Neural cell (in vitro differentiated cells): ENCODE measurements at regions not wholly inside any gene's neighbourhood (a gene's known extent, or its start where the extent isn't known, plus 50 kb on each side); places are given as distances from the start of the nearest gene placed in this dataset.
"Not testable (repeated sequence)": the region's sequence is repeated elsewhere in the genome, so short reads cannot be mapped to it uniquely, and the experiment has no call there.

Experiments
- H2AFZ ChIP-seq: fragments of 200-600, 300-800 bp; sonication (generic), shearing (Covaris generic); 2 replicates; pipeline ENCODE4 v1.6.0; 2014; ENCODE audit warnings: low read depth, mild to moderate bottlenecking, antibody characterized with exemption, low read length, moderate library complexity
- H3F3A ChIP-seq: fragments of 200-600 bp; shearing (Covaris generic); 2 replicates; pipeline ENCODE4 v1.6.1; 2016; ENCODE audit warnings: mild to moderate bottlenecking, moderate library complexity, mixed read lengths, antibody characterized with exemption, low read length; ENCODE audit not compliant: insufficient read depth, poor library complexity, severe bottlenecking
- H3K27ac ChIP-seq: fragments of 200-600, 300-800 bp; sonication (generic), shearing (Covaris generic); 2 replicates; pipeline ENCODE4 v1.5.1; 2014; ENCODE audit warnings: mild to moderate bottlenecking, low read length, moderate library complexity
- H3K27me3 ChIP-seq: fragments of 300-800, 200-600 bp; sonication (generic), shearing (Covaris generic); 2 replicates; pipeline ENCODE4 v1.6.0; 2014; ENCODE audit warnings: mild to moderate bottlenecking, low read depth, low read length, moderate library complexity; ENCODE audit not compliant: insufficient read depth
- H3K36me3 ChIP-seq: fragments of 300-800, 200-600 bp; sonication (generic), shearing (Covaris generic); 2 replicates; pipeline ENCODE4 v1.5.1; 2014; ENCODE audit warnings: mild to moderate bottlenecking, antibody characterized with exemption, low read length, moderate library complexity; ENCODE audit not compliant: insufficient read depth
- H3K4me2 ChIP-seq: fragments of 300-800, 200-600 bp; sonication (generic), shearing (Covaris generic); 2 replicates; pipeline ENCODE4 v1.6.0; 2014; ENCODE audit warnings: mild to moderate bottlenecking, low read length
- H3K4me3 ChIP-seq: fragments of 300-800, 200-600 bp; sonication (generic), shearing (Covaris generic); 2 replicates; pipeline ENCODE4 v1.5.1; 2014; ENCODE audit warnings: mild to moderate bottlenecking, low read length, moderate library complexity
- H3K79me2 ChIP-seq: fragments of 200-600 bp; shearing (Covaris generic); replicated peaks from 2 replicates; pipeline ENCODE4 v1.6.0; 2014; ENCODE audit warnings: mild to moderate bottlenecking, low read length, moderate library complexity; ENCODE audit not compliant: insufficient read depth
- H3K9ac ChIP-seq: fragments of 300-800, 200-600 bp; sonication (generic), shearing (Covaris generic); 2 replicates; pipeline ENCODE4 v1.6.1; 2016; ENCODE audit warnings: mild to moderate bottlenecking, low read length, mixed read lengths
- H3K9me2 ChIP-seq: fragments of 200-600 bp; shearing (Covaris generic); 2 replicates; pipeline ENCODE4 v1.6.1; 2016; ENCODE audit warnings: mild to moderate bottlenecking, low read length, mixed read lengths; ENCODE audit not compliant: insufficient read depth
- H3K9me3 ChIP-seq: fragments of 200-600, 300-800 bp; sonication (generic), shearing (Covaris generic); 2 replicates; pipeline ENCODE4 v1.6.1; 2016; ENCODE audit warnings: mild to moderate bottlenecking, mixed run types, low read length, moderate library complexity, mixed read lengths
- H4K20me1 ChIP-seq: fragments of 200-600 bp; shearing (Covaris generic); 2 replicates; pipeline ENCODE4 v1.6.1; 2016; ENCODE audit warnings: mild to moderate bottlenecking, mixed run types; ENCODE audit not compliant: insufficient read depth
- EP300 ChIP-seq: fragments of 450-650 bp; conservative IDR thresholded peaks from 2 replicates; pipeline ENCODE4 v1.6.1; 2014; ENCODE audit warnings: antibody characterized with exemption, mild to moderate bottlenecking, moderate library complexity; ENCODE audit not compliant: poor library complexity, severe bottlenecking
- EZH2 ChIP-seq: fragments of 200-600, 300-800 bp; shearing (Covaris generic), sonication (generic); IDR thresholded peaks from 2 replicates; pipeline ENCODE4 v1.6.1; 2014; ENCODE audit warnings: antibody characterized with exemption, low read length, borderline replicate concordance, mild to moderate bottlenecking; ENCODE audit not compliant: insufficient read depth, poor library complexity, severe bottlenecking
- MXI1 ChIP-seq: fragments of 450-650 bp; conservative IDR thresholded peaks from 2 replicates; pipeline ENCODE4 v1.6.1; 2014; ENCODE audit warnings: antibody characterized with exemption, mild to moderate bottlenecking; ENCODE audit not compliant: poor library complexity, severe bottlenecking
- POLR2AphosphoS5 ChIP-seq: IDR thresholded peaks from 2 replicates; pipeline ENCODE4 v1.6.1; 2012
- RAD21 ChIP-seq: fragments of 450-650 bp; conservative IDR thresholded peaks from 2 replicates; pipeline ENCODE4 v1.6.1; 2014; ENCODE audit warnings: antibody characterized with exemption, mild to moderate bottlenecking, moderate library complexity
- SMC3 ChIP-seq: fragments of 450-650 bp; conservative IDR thresholded peaks from 2 replicates; pipeline ENCODE4 v1.6.1; 2014; ENCODE audit warnings: antibody characterized with exemption, mild to moderate bottlenecking, moderate library complexity; ENCODE audit not compliant: poor library complexity
- TAF1 ChIP-seq: IDR thresholded peaks from 2 replicates; pipeline ENCODE4 v1.6.1; 2012; ENCODE audit warnings: low read depth
- TF ChIP-seq, protein P1 (sequence below): fragments of 450-650 bp; IDR thresholded peaks from 2 replicates; pipeline ENCODE4 v1.5.1; 2014; ENCODE audit warnings: antibody characterized with exemption, mild to moderate bottlenecking, moderate library complexity; ENCODE audit not compliant: poor library complexity, severe bottlenecking
- TF ChIP-seq, protein P2 (sequence below): IDR thresholded peaks from 2 replicates; pipeline ENCODE4 v1.6.1; 2012; ENCODE audit warnings: borderline replicate concordance

DNA sequence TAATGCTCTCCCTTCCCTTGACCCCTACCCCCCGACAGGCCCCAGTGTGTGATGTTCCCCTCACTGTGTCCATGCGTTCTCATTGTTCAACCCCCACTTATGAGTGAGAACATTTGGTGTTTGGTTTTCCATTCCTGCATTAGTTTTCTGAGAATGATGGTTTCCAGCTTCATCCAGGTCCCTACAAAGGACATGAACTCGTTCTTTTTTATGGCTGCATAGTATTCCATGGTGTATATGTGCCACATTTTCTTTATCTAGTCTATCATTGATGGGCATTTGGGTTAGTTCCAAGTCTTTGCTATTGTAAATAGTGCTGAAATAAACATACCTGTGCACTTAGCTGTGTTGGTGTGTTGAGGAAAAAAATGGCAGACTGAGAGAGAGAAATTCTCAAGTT is 269.9 kb upstream of the ATP11B start:
- not testable (repeated sequence) for H4K20me1 ChIP-seq, H3F3A ChIP-seq, H3K4me3 ChIP-seq, H3K36me3 ChIP-seq, H2AFZ ChIP-seq, H3K27me3 ChIP-seq, H3K9me2 ChIP-seq, H3K4me2 ChIP-seq, H3K27ac ChIP-seq, H3K9ac ChIP-seq, H3K79me2 ChIP-seq, H3K9me3 ChIP-seq

DNA sequence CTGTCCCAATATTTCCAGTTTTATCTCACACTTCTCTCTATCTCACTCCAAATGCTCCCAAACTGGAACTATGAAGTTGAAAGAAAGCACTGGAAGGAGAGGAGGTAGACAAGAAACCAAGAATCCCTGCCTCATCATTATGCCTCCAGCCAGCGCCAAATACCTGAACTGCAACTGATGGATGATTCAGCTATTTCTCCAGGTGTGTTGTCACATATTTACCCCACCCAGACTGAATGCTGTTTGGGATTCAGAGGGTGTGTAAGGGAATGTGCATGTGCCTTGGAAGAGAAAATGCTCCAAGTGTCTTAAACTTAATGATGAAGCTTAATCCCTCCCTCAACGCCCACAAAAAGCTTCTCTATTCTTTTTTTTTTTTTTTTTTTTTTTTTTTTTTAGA is 269.5 kb upstream of the ATP11B start:
- Histone ChIP-seq H3K79me2 (no peaks in the 10 kb centered on the region), H3K4me2 (no peak overlapping the region), H3K27ac (no peak overlapping the region), H3F3A (no peaks in the 10 kb centered on the region), H3K36me3 (no peaks in the 10 kb centered on the region), H3K4me3 (no peak overlapping the region), H4K20me1 (no peaks in the 10 kb centered on the region), H3K27me3 (no peaks in the 10 kb centered on the region), H3K9me3 (no peaks in the 10 kb centered on the region), H3K9me2 (no peaks in the 10 kb centered on the region), H3K9ac (no peak overlapping the region), H2AFZ (no peak overlapping the region)
- TF ChIP-seq EZH2, result no peak
- TF ChIP-seq, protein P1, sequence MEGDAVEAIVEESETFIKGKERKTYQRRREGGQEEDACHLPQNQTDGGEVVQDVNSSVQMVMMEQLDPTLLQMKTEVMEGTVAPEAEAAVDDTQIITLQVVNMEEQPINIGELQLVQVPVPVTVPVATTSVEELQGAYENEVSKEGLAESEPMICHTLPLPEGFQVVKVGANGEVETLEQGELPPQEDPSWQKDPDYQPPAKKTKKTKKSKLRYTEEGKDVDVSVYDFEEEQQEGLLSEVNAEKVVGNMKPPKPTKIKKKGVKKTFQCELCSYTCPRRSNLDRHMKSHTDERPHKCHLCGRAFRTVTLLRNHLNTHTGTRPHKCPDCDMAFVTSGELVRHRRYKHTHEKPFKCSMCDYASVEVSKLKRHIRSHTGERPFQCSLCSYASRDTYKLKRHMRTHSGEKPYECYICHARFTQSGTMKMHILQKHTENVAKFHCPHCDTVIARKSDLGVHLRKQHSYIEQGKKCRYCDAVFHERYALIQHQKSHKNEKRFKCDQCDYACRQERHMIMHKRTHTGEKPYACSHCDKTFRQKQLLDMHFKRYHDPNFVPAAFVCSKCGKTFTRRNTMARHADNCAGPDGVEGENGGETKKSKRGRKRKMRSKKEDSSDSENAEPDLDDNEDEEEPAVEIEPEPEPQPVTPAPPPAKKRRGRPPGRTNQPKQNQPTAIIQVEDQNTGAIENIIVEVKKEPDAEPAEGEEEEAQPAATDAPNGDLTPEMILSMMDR, result no peak
- TF ChIP-seq SMC3, result no peak
- TF ChIP-seq, protein P2, sequence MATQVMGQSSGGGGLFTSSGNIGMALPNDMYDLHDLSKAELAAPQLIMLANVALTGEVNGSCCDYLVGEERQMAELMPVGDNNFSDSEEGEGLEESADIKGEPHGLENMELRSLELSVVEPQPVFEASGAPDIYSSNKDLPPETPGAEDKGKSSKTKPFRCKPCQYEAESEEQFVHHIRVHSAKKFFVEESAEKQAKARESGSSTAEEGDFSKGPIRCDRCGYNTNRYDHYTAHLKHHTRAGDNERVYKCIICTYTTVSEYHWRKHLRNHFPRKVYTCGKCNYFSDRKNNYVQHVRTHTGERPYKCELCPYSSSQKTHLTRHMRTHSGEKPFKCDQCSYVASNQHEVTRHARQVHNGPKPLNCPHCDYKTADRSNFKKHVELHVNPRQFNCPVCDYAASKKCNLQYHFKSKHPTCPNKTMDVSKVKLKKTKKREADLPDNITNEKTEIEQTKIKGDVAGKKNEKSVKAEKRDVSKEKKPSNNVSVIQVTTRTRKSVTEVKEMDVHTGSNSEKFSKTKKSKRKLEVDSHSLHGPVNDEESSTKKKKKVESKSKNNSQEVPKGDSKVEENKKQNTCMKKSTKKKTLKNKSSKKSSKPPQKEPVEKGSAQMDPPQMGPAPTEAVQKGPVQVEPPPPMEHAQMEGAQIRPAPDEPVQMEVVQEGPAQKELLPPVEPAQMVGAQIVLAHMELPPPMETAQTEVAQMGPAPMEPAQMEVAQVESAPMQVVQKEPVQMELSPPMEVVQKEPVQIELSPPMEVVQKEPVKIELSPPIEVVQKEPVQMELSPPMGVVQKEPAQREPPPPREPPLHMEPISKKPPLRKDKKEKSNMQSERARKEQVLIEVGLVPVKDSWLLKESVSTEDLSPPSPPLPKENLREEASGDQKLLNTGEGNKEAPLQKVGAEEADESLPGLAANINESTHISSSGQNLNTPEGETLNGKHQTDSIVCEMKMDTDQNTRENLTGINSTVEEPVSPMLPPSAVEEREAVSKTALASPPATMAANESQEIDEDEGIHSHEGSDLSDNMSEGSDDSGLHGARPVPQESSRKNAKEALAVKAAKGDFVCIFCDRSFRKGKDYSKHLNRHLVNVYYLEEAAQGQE, result no peak
- no peak for TF ChIP-seq MXI1
- no peak for TF ChIP-seq TAF1
- no peak for TF ChIP-seq RAD21
- no peak for TF ChIP-seq EP300
- no peak for TF ChIP-seq POLR2AphosphoS5

DNA sequence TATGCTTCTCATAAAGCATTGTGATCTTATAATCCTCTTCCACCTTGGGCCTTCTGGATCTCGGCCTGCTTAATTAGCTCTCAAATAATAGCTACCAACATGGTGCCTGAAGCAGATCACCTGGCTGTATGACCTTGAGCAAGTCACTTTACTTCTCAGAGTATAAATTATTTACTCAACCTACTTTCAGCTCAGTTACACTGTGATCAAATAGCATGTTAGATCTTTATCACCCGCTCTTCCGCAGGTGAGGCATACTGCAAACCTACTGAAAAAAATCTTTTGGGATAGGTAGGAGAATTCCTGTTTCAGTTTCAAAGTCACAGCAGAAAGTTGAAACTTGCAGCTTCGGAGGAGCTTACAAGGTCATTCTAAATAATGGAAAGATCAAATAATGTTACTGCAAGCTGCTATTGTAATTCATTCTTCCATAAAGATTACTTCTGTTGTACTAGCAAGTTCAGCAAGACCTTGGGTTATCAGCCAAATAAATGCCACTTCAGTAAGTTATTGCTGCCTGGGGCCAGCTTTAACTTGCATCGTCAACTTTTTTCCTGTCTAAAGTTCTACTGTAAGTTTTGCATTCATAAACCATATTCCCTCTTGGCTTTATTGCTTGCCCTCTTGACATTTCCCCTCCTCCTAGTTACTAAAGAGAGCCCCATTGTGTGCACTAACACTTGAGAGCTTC is 268.4 kb upstream of the ATP11B start:
- Histone ChIP-seq H3K27me3 (no peaks in the 10 kb centered on the region), H3F3A (no peaks in the 10 kb centered on the region), H3K9ac (no peak overlapping the region), H3K9me3 (no peaks in the 10 kb centered on the region), H3K4me2 (no peak overlapping the region), H3K27ac (no peak overlapping the region), H3K4me3 (no peak overlapping the region), H4K20me1 (no peaks in the 10 kb centered on the region), H3K9me2 (no peaks in the 10 kb centered on the region), H3K79me2 (no peaks in the 10 kb centered on the region), H2AFZ (no peak overlapping the region), H3K36me3 (no peaks in the 10 kb centered on the region)
- no peak for TF ChIP-seq TAF1
- TF ChIP-seq, protein P1, result no peak
- TF ChIP-seq EP300, result no peak
- TF ChIP-seq MXI1, result no peak
- TF ChIP-seq RAD21, result no peak
- TF ChIP-seq SMC3, result no peak
- no peak for TF ChIP-seq POLR2AphosphoS5
- TF ChIP-seq EZH2, result no peak
- TF ChIP-seq, protein P2, result no peak
